Right lobe of liver (tissue), 6 donors: ENCODE measurements at regions not wholly inside any gene's neighbourhood (a gene's known extent, or its start where the extent isn't known, plus 50 kb on each side); places are given as distances from the start of the nearest gene placed in this dataset.

Source experiments
- ATAC-seq, 4 donors: fragments of 200-7000 bp; cut with Tn5 transposase; one replicate each; pipeline ENCODE4 v1.9.1; 2020; ENCODE audit warnings: mild to moderate bottlenecking in 4 of 4, moderate library complexity in 4 of 4
- DNase-seq, 3 donors: peaks; one replicate each; pipeline ENCODE4 v3.0.0-alpha.2; 2020
- H3K27ac ChIP-seq, 3 donors: fragments of 200-600 bp; one replicate each; pipeline ENCODE4 v1.8.0; 2022
- H3K27me3 ChIP-seq, 2 donors: fragments of 200-600 bp; one replicate each; pipeline ENCODE4 v1.8.0; 2022
- H3K36me3 ChIP-seq, 4 donors: fragments of 200-600 bp; sonication (generic) in 1 of 4; one replicate each; pipeline versions ENCODE4 v1.5.1 to v1.8.0; 2017 to 2022; ENCODE audit warnings: control low read depth in 1 of 4
- H3K4me1 ChIP-seq, 4 donors: fragments of 200-600 bp; sonication (generic) in 1 of 4; one replicate each; pipeline versions ENCODE4 v1.5.1 to v1.8.0; 2017 to 2022; ENCODE audit warnings: control low read depth in 1 of 4
- H3K4me3 ChIP-seq, 3 donors: fragments of 200-600 bp; one replicate each; pipeline ENCODE4 v1.8.0; 2022
- H3K9me3 ChIP-seq, 4 donors: fragments of 200-600 bp; sonication (generic) in 1 of 4; one replicate each; pipeline versions ENCODE4 v1.5.1 to v1.8.0; 2017 to 2022; ENCODE audit warnings: control low read depth in 1 of 4
- CTCF ChIP-seq, 4 donors: fragments of 200-600 bp in 3 of 4; fragments of 450-650 bp in 1 of 4; IDR thresholded peaks; one replicate each; pipeline versions ENCODE4 v1.5.1 to v1.8.0; 2016 to 2022; ENCODE audit warnings: antibody characterized with exemption in 4 of 4, mild to moderate bottlenecking in 2 of 4
- POLR2A ChIP-seq: fragments of 450-650 bp; IDR thresholded peaks from one replicate; pipeline ENCODE4 v1.6.1; 2017; ENCODE audit warnings: antibody characterized with exemption, mild to moderate bottlenecking
- WGBS: methylation state at CpG from one replicate; pipeline ENCODE4 v1.1.6; 2018; ENCODE audit warnings: low coverage, low lambda C conversion rate; ENCODE audit not compliant: insufficient coverage; ENCODE audit errors: missing lambda C conversion rate; 5-methylcytosine and 5-hydroxymethylcytosine counted together
- intact Hi-C, 2 donors: fragments of 100-400 bp; cut with DNase I; formaldehyde crosslinking; loops; one replicate each; pipeline versions ENCODE4 v1.11.2 to v1.14.1; 2022
- donor health status: DM: no; HTN: yes; CAD: no.
- donor health status: DM: no; HTN: no; CAD: no.
- donor health status: DM: no; HTN: no; CAD: no.
- donor health status: DM: no; HTN: yes; CAD: no.
- donor health status: DM: no; HTN: yes; CAD: no.

- no peak for DNase-seq
- 50% methylated on average over 2 of the region's 13 CpGs for WGBS
Measured at GRCh38 chr20:24871480-24872213, 77.4 kb upstream of the CST7 start.

GRCh38 chr20:24872291-24873024 is 76.6 kb upstream of the CST7 start:
- intact Hi-C loops: no loop called here
- no peaks in the 10 kb centered on the region for H3K27me3 ChIP-seq
- no peak overlapping the region for H3K4me3 ChIP-seq
- no peaks in the 10 kb centered on the region for H3K36me3 ChIP-seq
- no peaks in the 10 kb centered on the region for H3K9me3 ChIP-seq
- no peak for ATAC-seq
- no peak for DNase-seq
- no peaks in the 10 kb centered on the region for H3K4me1 ChIP-seq
- TF ChIP-seq CTCF (IDR thresholded peaks at IDR 0.05) (no peak), POLR2A (no peak)
- H3K27ac ChIP-seq: no peak overlapping the region
- WGBS: no CpG with 5 or more reads among the region's 12 CpGs

More at GRCh38 chr20:24871480-24872213, 77.4 kb upstream of the CST7 start:
- H3K27ac ChIP-seq: no peak overlapping the region
- intact Hi-C loops: no loop called here
- no peaks in the 10 kb centered on the region for H3K4me1 ChIP-seq
- TF ChIP-seq CTCF (IDR thresholded peaks at IDR 0.05) (no peak), POLR2A (no peak)
- no peak for ATAC-seq
- H3K36me3 ChIP-seq: no peaks in the 10 kb centered on the region
- H3K4me3 ChIP-seq: no peak overlapping the region
- H3K27me3 ChIP-seq: no peaks in the 10 kb centered on the region
- H3K9me3 ChIP-seq: no peaks in the 10 kb centered on the region

- no peaks in the 10 kb centered on the region for H3K27me3 ChIP-seq
- H3K9me3 ChIP-seq: no peaks in the 10 kb centered on the region
- no peak overlapping the region for H3K4me3 ChIP-seq
- H3K36me3 ChIP-seq: no peaks in the 10 kb centered on the region
- no peak for TF ChIP-seq CTCF (IDR thresholded peaks at IDR 0.05)
- TF ChIP-seq POLR2A: no peak
- H3K27ac ChIP-seq: no peak overlapping the region
- DNase-seq: no peak
- intact Hi-C loops: no loop called here
- peak in 1 of 4 donors; percentile 7 for ATAC-seq
- H3K4me1 ChIP-seq: no peaks in the 10 kb centered on the region
- WGBS: 40% methylated on average over 1 of the region's 26 CpGs
Measured at GRCh38 chr20:24873025-24873620, 75.9 kb upstream of the CST7 start.

- no peak overlapping the region for H3K27ac ChIP-seq
- no peak overlapping the region for H3K4me3 ChIP-seq
- TF ChIP-seq CTCF (IDR thresholded peaks at IDR 0.05) (no peak), POLR2A (no peak)
- no peaks in the 10 kb centered on the region for H3K4me1 ChIP-seq
- H3K27me3 ChIP-seq: no peaks in the 10 kb centered on the region
- no peaks in the 10 kb centered on the region for H3K9me3 ChIP-seq
- ATAC-seq: no peak
- no peaks in the 10 kb centered on the region for H3K36me3 ChIP-seq
- WGBS: 80% methylated on average over 1 of the region's 7 CpGs
- intact Hi-C loops: no loop called here
- DNase-seq: no peak
Measured at GRCh38 chr20:24875078-24875477, 74.0 kb upstream of the CST7 start.
